WERI-Rb-1 (cell line): ENCODE measurements at regions not wholly inside any gene's neighbourhood (a gene's known extent, or its start where the extent isn't known, plus 50 kb on each side); places are given as distances from the start of the nearest gene placed in this dataset.

Source experiments
- DNase-seq: peaks from one replicate; pipeline ENCODE4 v3.0.0-alpha.2; 2020
- H3K27ac ChIP-seq: fragments of 250-450 bp; sonication (Bioruptor Pico); 2 replicates; pipeline ENCODE4 v1.5.1; 2020; ENCODE audit warnings: mild to moderate bottlenecking, moderate library complexity
- H3K27me3 ChIP-seq: fragments of 250-450 bp; sonication (Bioruptor Pico); 2 replicates; pipeline ENCODE4 v1.5.1; 2021; ENCODE audit warnings: mild to moderate bottlenecking, low read depth, moderate library complexity; ENCODE audit not compliant: insufficient read depth, severe bottlenecking
- H3K36me3 ChIP-seq: fragments of 250-450 bp; sonication (Bioruptor Pico); 2 replicates; pipeline ENCODE4 v1.5.1; 2020; ENCODE audit warnings: mild to moderate bottlenecking, moderate library complexity
- H3K4me3 ChIP-seq: 2 replicates; pipeline ENCODE4 v1.5.1; 2011; ENCODE audit warnings: low read depth, mild to moderate bottlenecking, control low read depth, low read length
- H3K9me3 ChIP-seq: fragments of 250-450 bp; sonication (Bioruptor Pico); 2 replicates; pipeline ENCODE4 v1.5.1; 2021; ENCODE audit warnings: mild to moderate bottlenecking, moderate library complexity; ENCODE audit not compliant: severe bottlenecking
- TF ChIP-seq, protein P1 (sequence below): IDR thresholded peaks from 2 replicates; pipeline ENCODE4 v1.5.1; 2011; ENCODE audit warnings: low read depth, mild to moderate bottlenecking, control low read depth, inconsistent platforms, low read length

- H3K27me3 ChIP-seq, result peaks cover 39% of the 10 kb centered on the region
- no peak overlapping the region for H3K27ac ChIP-seq
- TF ChIP-seq, protein P1, sequence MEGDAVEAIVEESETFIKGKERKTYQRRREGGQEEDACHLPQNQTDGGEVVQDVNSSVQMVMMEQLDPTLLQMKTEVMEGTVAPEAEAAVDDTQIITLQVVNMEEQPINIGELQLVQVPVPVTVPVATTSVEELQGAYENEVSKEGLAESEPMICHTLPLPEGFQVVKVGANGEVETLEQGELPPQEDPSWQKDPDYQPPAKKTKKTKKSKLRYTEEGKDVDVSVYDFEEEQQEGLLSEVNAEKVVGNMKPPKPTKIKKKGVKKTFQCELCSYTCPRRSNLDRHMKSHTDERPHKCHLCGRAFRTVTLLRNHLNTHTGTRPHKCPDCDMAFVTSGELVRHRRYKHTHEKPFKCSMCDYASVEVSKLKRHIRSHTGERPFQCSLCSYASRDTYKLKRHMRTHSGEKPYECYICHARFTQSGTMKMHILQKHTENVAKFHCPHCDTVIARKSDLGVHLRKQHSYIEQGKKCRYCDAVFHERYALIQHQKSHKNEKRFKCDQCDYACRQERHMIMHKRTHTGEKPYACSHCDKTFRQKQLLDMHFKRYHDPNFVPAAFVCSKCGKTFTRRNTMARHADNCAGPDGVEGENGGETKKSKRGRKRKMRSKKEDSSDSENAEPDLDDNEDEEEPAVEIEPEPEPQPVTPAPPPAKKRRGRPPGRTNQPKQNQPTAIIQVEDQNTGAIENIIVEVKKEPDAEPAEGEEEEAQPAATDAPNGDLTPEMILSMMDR, result no peak
- no peaks in the 10 kb centered on the region for H3K9me3 ChIP-seq
- DNase-seq, result no peak
- no peak overlapping the region for H3K4me3 ChIP-seq
- no peaks in the 10 kb centered on the region for H3K36me3 ChIP-seq
Observed at GRCh38 chr5:148939676-148940075, 113.3 kb downstream of the ADRB2 start.

DNA sequence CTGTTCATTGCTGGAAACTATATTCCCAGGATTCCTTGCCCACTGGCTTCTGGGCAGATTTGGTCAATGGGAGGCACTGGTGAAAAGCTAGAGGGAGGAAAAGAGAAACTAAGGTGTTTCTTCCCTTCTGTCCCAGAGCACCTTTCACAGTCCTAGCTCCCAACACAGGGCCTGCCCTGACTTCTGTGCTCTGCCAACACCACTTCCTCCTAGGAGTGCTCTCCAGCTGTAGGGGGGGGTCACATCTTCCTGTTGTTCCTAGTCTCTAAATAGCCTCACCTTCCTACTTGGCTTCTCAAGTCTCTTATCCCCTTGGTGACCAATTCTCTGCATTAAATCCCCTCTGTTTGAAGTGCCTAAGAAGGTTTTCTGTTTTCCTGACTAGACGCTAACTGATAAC, 115.4 kb downstream of the ADRB2 start:
- no peaks in the 10 kb centered on the region for H3K36me3 ChIP-seq
- no peak overlapping the region for H3K27ac ChIP-seq
- peaks cover 26% of the 10 kb centered on the region for H3K27me3 ChIP-seq
- no peak for DNase-seq
- no peak overlapping the region for H3K4me3 ChIP-seq
- TF ChIP-seq, protein P1, result no peak
- H3K9me3 ChIP-seq, result no peaks in the 10 kb centered on the region

DNA sequence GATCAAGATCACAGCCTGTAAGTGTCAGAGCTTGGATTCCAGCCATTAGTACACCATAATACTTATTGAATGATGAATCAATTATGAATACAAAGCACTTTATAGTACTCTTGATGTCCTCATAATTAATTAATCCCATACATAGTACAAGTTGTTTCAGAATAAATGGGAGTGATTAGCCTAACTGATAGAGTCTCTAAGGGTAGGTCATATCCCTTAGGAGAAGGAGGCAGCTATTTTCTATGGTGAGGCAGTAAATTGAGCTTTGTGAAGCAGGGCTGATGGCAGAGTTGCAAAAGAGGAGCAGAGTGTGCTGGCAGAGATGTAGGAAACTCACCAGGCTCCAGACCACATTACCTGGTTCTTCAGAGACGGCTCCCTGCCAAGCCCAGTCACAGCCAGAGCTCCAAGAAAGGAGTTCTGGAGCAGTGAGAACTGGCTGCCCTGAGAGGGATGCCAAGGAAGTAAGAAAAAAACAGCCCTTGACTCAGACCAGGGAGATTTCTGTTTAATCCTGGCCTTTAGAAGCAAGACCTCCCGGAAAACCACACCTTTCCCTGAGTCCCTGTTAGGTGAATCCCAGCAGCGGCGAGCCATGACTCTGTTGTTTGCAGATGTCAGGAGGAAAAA, 112.9 kb downstream of the SH3TC2 start:
- Histone ChIP-seq H3K9me3 (no peaks in the 10 kb centered on the region), H3K4me3 (no peak overlapping the region), H3K27me3 (peaks cover 29% of the 10 kb centered on the region), H3K36me3 (no peaks in the 10 kb centered on the region), H3K27ac (no peak overlapping the region)
- no peak for DNase-seq
- TF ChIP-seq, protein P1, result no peak

- peaks cover 31% of the 10 kb centered on the region for H3K27me3 ChIP-seq
- DNase-seq, result no peak
- TF ChIP-seq, protein P1, result no peak
- no peak overlapping the region for H3K4me3 ChIP-seq
- no peaks in the 10 kb centered on the region for H3K9me3 ChIP-seq
- H3K27ac ChIP-seq, result no peak overlapping the region
- no peaks in the 10 kb centered on the region for H3K36me3 ChIP-seq
Observed at GRCh38 chr5:148950471-148950863, 112.4 kb downstream of the SH3TC2 start.

DNA sequence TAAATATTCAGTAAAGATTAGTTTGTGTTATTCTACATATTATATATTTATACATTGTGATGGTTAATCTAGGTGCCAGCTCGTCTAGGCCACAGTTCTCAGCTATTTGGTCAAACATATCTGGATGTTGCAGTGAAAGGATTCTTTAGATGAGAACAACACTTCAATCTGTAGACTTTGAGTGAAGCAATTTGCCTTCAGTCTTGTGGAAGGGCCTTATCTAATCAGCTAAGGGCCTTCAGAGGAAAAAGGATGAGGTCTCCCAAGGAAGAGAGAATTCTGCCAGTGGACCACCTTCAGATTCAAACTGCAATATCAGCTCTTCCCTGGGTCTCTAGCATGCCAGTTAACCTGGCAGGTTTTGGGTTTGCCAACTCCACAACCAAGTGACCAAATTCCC, 112.0 kb downstream of the SH3TC2 start:
- no peak overlapping the region for H3K27ac ChIP-seq
- H3K27me3 ChIP-seq, result peaks cover 31% of the 10 kb centered on the region
- TF ChIP-seq, protein P1, result no peak
- no peaks in the 10 kb centered on the region for H3K36me3 ChIP-seq
- DNase-seq, result no peak
- no peaks in the 10 kb centered on the region for H3K9me3 ChIP-seq
- H3K4me3 ChIP-seq, result no peak overlapping the region

- DNase-seq, result no peak
- Histone ChIP-seq H3K27me3 (peaks cover 31% of the 10 kb centered on the region), H3K9me3 (no peaks in the 10 kb centered on the region), H3K27ac (no peak overlapping the region), H3K4me3 (no peak overlapping the region), H3K36me3 (no peaks in the 10 kb centered on the region)
- TF ChIP-seq, protein P1, result no peak
Observed at GRCh38 chr5:148951612-148952011, 111.2 kb downstream of the SH3TC2 start.
